ENCODE measurements at regions not wholly inside any gene's neighbourhood (a gene's known extent, or its start where the extent isn't known, plus 50 kb on each side); places are given as distances from the start of the nearest gene placed in this dataset.

- TF ChIP-seq EP300 (IDR thresholded peaks at IDR 0.05) (no peak), POLR2AphosphoS5 (IDR thresholded peaks at IDR 0.05) (no peak)
Observed at GRCh38 chr4:176896211-176896610, 103.5 kb upstream of the VEGFC start.
